ENCODE measurements at regions not wholly inside any gene's neighbourhood (a gene's known extent, or its start where the extent isn't known, plus 50 kb on each side); places are given as distances from the start of the nearest gene placed in this dataset.

DNA sequence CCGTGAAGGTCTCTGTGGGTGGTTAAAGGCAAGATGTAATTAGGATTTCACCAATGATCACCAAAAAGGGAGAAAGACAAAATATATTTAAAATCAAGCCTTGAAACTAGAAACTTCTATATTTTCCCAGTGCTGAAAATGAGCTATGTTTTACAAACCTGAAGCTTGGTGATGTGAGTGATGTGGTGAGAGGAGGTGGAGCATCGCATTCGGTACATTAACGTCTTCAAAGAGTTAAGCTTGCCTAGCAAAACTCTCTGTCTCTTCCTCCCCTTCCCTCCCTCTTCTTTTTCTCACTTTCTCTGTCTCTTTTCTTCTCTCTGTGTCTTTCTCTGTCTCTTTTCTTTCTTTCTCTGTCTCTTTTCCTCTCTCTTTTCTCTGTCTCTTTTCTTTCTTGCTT is 347.3 kb upstream of the IRX2 start (continued):
- TF ChIP-seq RFX5 (IDR thresholded peaks at IDR 0.05; ENCODE audit: borderline replicate concordance, low read depth, low read length) (no peak), SUZ12 (IDR thresholded peaks at IDR 0.05; ENCODE audit: low read length) (no peak), CHD2 (IDR thresholded peaks at IDR 0.05; ENCODE audit: low read length) (no peak), SIX5 (IDR thresholded peaks at IDR 0.05; ENCODE audit: low read depth, low read length) (no peak), CHD1 (IDR thresholded peaks at IDR 0.05; ENCODE audit: low read depth, low read length) (no peak), KDM1A (IDR thresholded peaks at IDR 0.05; ENCODE audit: borderline replicate concordance, low read length) (no peak), SAP30 (IDR thresholded peaks at IDR 0.05; ENCODE audit: insufficient read depth, insufficient replicate concordance, low read length) (no peak)
- TF ChIP-seq, protein P1, sequence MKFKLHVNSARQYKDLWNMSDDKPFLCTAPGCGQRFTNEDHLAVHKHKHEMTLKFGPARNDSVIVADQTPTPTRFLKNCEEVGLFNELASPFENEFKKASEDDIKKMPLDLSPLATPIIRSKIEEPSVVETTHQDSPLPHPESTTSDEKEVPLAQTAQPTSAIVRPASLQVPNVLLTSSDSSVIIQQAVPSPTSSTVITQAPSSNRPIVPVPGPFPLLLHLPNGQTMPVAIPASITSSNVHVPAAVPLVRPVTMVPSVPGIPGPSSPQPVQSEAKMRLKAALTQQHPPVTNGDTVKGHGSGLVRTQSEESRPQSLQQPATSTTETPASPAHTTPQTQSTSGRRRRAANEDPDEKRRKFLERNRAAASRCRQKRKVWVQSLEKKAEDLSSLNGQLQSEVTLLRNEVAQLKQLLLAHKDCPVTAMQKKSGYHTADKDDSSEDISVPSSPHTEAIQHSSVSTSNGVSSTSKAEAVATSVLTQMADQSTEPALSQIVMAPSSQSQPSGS (IDR thresholded peaks at IDR 0.05; ENCODE audit: low read length), result no peak
